MM.1S (cell line): ENCODE measurements at regions not wholly inside any gene's neighbourhood (a gene's known extent, or its start where the extent isn't known, plus 50 kb on each side); places are given as distances from the start of the nearest gene placed in this dataset.
A peak's percentile ranks its signal among the peaks of the same experiment; 100 is the strongest.
"Not testable (repeated sequence)": the region's sequence is repeated elsewhere in the genome, so short reads cannot be mapped to it uniquely, and the experiment has no call there.

Experiments
- DNase-seq: peaks from one replicate; pipeline ENCODE4 v3.0.0-alpha.2; 2015
- H2AFZ ChIP-seq: fragments of 300-600 bp; sonication (generic); 2 replicates; pipeline ENCODE4 v1.6.0; 2016; ENCODE audit warnings: antibody characterized with exemption, low read length
- H3F3A ChIP-seq: fragments of 300-600 bp; sonication (generic); 2 replicates; pipeline ENCODE4 v1.6.1; 2016; ENCODE audit warnings: mild to moderate bottlenecking, antibody characterized with exemption, low read length, moderate library complexity, mixed read lengths; ENCODE audit not compliant: insufficient read depth
- H3K27ac ChIP-seq: fragments of 300-600 bp; sonication (generic); 2 replicates; pipeline ENCODE4 v1.5.1; 2016; ENCODE audit warnings: mild to moderate bottlenecking, low read length
- H3K27me3 ChIP-seq: fragments of 300-600 bp; sonication (generic); replicated peaks from 2 replicates; pipeline ENCODE4 v1.6.0; 2016; ENCODE audit warnings: low read length; ENCODE audit not compliant: insufficient read depth
- H3K36me3 ChIP-seq: fragments of 300-600 bp; sonication (generic); replicated peaks from 2 replicates; pipeline ENCODE4 v1.6.1; 2016; ENCODE audit warnings: mild to moderate bottlenecking, low read length, mixed read lengths; ENCODE audit not compliant: insufficient read depth
- H3K4me1 ChIP-seq: fragments of 300-600 bp; sonication (generic); 2 replicates; pipeline ENCODE4 v1.6.1; 2016; ENCODE audit warnings: low read length, mixed read lengths
- H3K4me2 ChIP-seq: fragments of 300-600 bp; sonication (generic); 2 replicates; pipeline ENCODE4 v1.6.0; 2016; ENCODE audit warnings: low read depth, low read length
- H3K4me3 ChIP-seq: fragments of 300-600 bp; sonication (generic); 2 replicates; pipeline ENCODE4 v1.5.1; 2016; ENCODE audit warnings: low read length, mixed read lengths
- H3K79me2 ChIP-seq: fragments of 300-600 bp; sonication (generic); 2 replicates; pipeline ENCODE4 v1.6.1; 2016; ENCODE audit warnings: mixed run types, low read length, mixed read lengths
- H3K9ac ChIP-seq: fragments of 300-600 bp; sonication (generic); 2 replicates; pipeline ENCODE4 v1.6.1; 2016; ENCODE audit warnings: low read length, mixed read lengths
- H3K9me2 ChIP-seq: fragments of 300-600 bp; sonication (generic); replicated peaks from 2 replicates; pipeline ENCODE4 v1.6.1; 2016; ENCODE audit warnings: mild to moderate bottlenecking, low read length, mixed read lengths; ENCODE audit not compliant: insufficient read depth
- H3K9me3 ChIP-seq: fragments of 300-600 bp; sonication (generic); replicated peaks from 2 replicates; pipeline ENCODE4 v1.6.1; 2016; ENCODE audit warnings: mild to moderate bottlenecking, low read length, mixed read lengths; ENCODE audit not compliant: insufficient read depth
- H4K20me1 ChIP-seq: fragments of 300-600 bp; sonication (generic); 2 replicates; pipeline ENCODE4 v1.6.1; 2016; ENCODE audit warnings: mild to moderate bottlenecking, low read length, moderate library complexity, mixed read lengths; ENCODE audit not compliant: insufficient read depth
- CTCF ChIP-seq: fragments of 300-600 bp; sonication (generic); IDR thresholded peaks from 2 replicates; pipeline ENCODE4 v1.5.1; 2016; ENCODE audit warnings: antibody characterized with exemption, low read length, mixed read lengths
- EZH2 ChIP-seq: fragments of 300-600 bp; sonication (generic); optimal IDR thresholded peaks from 2 replicates; pipeline ENCODE3; 2017; ENCODE audit warnings: low read depth, mild to moderate bottlenecking, antibody characterized with exemption, low read length, mixed read lengths
- EZH2phosphoT487 ChIP-seq: fragments of 300-600 bp; sonication (generic); IDR thresholded peaks from 2 replicates; pipeline ENCODE4 v1.6.1; 2018; ENCODE audit warnings: antibody characterized with exemption, low read length

GRCh38 chr1:96588416-96588995 is 133.1 kb upstream of the PTBP2 start:
- no peak overlapping the region for H3K4me3 ChIP-seq
- no peak overlapping the region for H3K4me2 ChIP-seq
- no peaks in the 10 kb centered on the region for H3K9me2 ChIP-seq
- H3K4me1 ChIP-seq: no peaks in the 10 kb centered on the region
- TF ChIP-seq EZH2 (no peak), CTCF (no peak), EZH2phosphoT487 (no peak)
- no peaks in the 10 kb centered on the region for H3K36me3 ChIP-seq
- H2AFZ ChIP-seq: no peak overlapping the region
- no peak overlapping the region for H3K27ac ChIP-seq
- no peaks in the 10 kb centered on the region for H3K27me3 ChIP-seq
- H3K9ac ChIP-seq: no peak overlapping the region
- H3K9me3 ChIP-seq: no peaks in the 10 kb centered on the region
- no peaks in the 10 kb centered on the region for H3F3A ChIP-seq
- H4K20me1 ChIP-seq: no peaks in the 10 kb centered on the region
- no peaks in the 10 kb centered on the region for H3K79me2 ChIP-seq
- DNase-seq: no peak

GRCh38 chr1:96595530-96595929 is 126.1 kb upstream of the PTBP2 start:
- not testable (repeated sequence) for H3K79me2 ChIP-seq, H3K9ac ChIP-seq, H3K9me3 ChIP-seq, DNase-seq, H3K36me3 ChIP-seq, H3K9me2 ChIP-seq, H3F3A ChIP-seq, H3K4me3 ChIP-seq, H3K27me3 ChIP-seq, H3K4me2 ChIP-seq, H3K27ac ChIP-seq, H2AFZ ChIP-seq, H3K4me1 ChIP-seq, H4K20me1 ChIP-seq

- no peaks in the 10 kb centered on the region for H3F3A ChIP-seq
- H3K4me2 ChIP-seq: no peak overlapping the region
- H3K9me3 ChIP-seq: no peaks in the 10 kb centered on the region
- H3K79me2 ChIP-seq: no peaks in the 10 kb centered on the region
- H4K20me1 ChIP-seq: no peaks in the 10 kb centered on the region
- no peak overlapping the region for H2AFZ ChIP-seq
- no peaks in the 10 kb centered on the region for H3K4me1 ChIP-seq
- DNase-seq: peak; percentile 6
- no peak overlapping the region for H3K9ac ChIP-seq
- no peak overlapping the region for H3K27ac ChIP-seq
- H3K4me3 ChIP-seq: no peak overlapping the region
- no peaks in the 10 kb centered on the region for H3K27me3 ChIP-seq
- H3K9me2 ChIP-seq: no peaks in the 10 kb centered on the region
- TF ChIP-seq EZH2phosphoT487: no peak
- TF ChIP-seq CTCF: peak; percentile 22
- no peaks in the 10 kb centered on the region for H3K36me3 ChIP-seq
These were observed 125.2 kb upstream of the PTBP2 start for GRCh38 chr1:96596226-96596922.

GRCh38 chr1:96597218-96597617 is 124.4 kb upstream of the PTBP2 start:
- Histone ChIP-seq H2AFZ (no peak overlapping the region), H3K9ac (no peak overlapping the region), H3K79me2 (no peaks in the 10 kb centered on the region), H3K27me3 (no peaks in the 10 kb centered on the region), H4K20me1 (no peaks in the 10 kb centered on the region), H3K4me3 (no peak overlapping the region), H3K4me1 (no peaks in the 10 kb centered on the region), H3K9me2 (no peaks in the 10 kb centered on the region), H3K36me3 (no peaks in the 10 kb centered on the region), H3K4me2 (no peak overlapping the region), H3K27ac (no peak overlapping the region), H3K9me3 (no peaks in the 10 kb centered on the region), H3F3A (no peaks in the 10 kb centered on the region)
- TF ChIP-seq CTCF (no peak), EZH2phosphoT487 (no peak), EZH2 (no peak)
- no peak for DNase-seq
